Activated T-helper 1 cell treated with anti-CD3 and anti-CD28 coated beads, Interleukin-12 subunit alpha, Interleukin-12 subunit beta, Interleukin-2, Interleukin-4 antibody, amounts not matched to agents 30 ng/mL and 10 ng/mL and 1 ng/mL, durations not matched to agents 14 hours and 24 hours and 36 hours (primary cell): ENCODE measurements at regions not wholly inside any gene's neighbourhood (a gene's known extent, or its start where the extent isn't known, plus 50 kb on each side); places are given as distances from the start of the nearest gene placed in this dataset.

ENCODE experiments used
- DNase-seq: peaks from one replicate; pipeline ENCODE4 v3.0.0; 2021; ENCODE audit warnings: low spot score
- H3K27ac Mint-ChIP-seq: one replicate; pipeline ENCODE4 v1.8.0; 2021; ENCODE audit warnings: mild to moderate bottlenecking, mixed read lengths
- H3K27me3 Mint-ChIP-seq: one replicate; pipeline ENCODE4 v1.8.0; 2022; ENCODE audit warnings: mild to moderate bottlenecking, moderate library complexity, mixed read lengths; ENCODE audit not compliant: insufficient read depth
- H3K36me3 Mint-ChIP-seq: one replicate; pipeline ENCODE4 v1.8.0; 2021; ENCODE audit warnings: low read depth, mixed read lengths
- H3K4me1 Mint-ChIP-seq: one replicate; pipeline ENCODE4 v1.8.0; 2021; ENCODE audit warnings: low read depth, mixed read lengths
- H3K4me3 Mint-ChIP-seq: one replicate; pipeline ENCODE4 v1.8.0; 2021; ENCODE audit warnings: mild to moderate bottlenecking, moderate library complexity, mixed read lengths
- H3K9me3 Mint-ChIP-seq: one replicate; pipeline ENCODE4 v1.8.0; 2021; ENCODE audit warnings: mixed read lengths
- intact Hi-C: fragments of 100-400 bp; cut with micrococcal nuclease; formaldehyde crosslinking; loops from one replicate; pipeline ENCODE4 v1.15.1; 2024

DNA sequence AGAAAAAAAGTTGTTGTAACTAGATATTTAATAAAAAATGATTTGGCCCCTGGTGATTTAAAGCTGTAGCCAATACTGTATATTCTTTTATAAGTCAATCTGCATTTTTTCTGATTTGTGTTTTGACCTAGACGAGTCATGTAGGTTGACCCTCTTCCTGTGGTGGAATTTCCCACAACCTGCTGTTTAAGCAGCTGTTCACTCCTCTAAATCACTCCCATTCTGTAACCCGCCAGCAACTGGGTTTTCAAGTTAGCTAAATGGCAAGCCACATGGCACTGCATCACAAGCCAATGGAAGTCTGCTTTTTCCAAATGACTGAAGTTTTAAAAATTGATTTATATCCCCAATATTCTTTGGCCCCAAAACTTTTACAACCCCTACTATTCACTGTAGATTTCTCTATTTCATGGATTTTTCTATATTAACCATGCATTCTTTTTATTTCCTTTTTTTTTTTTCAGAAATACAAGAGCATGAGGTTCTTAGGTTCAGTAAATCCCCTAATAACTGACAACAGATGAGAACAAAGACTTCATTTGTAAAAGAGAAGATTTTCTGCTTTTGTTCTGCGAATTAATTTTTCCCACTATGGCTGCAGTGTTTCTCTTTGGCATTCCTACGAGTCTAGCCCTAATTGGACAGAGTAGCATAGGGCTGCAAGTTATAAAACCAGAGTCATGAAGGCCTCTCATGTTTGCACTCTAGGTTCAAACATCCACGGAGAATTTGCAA, 184.5 kb upstream of the TLE4 start:
- Mint-ChIP-seq H3K9me3 (no peaks in the 10 kb centered on the region), H3K27ac (no peak overlapping the region), H3K4me1 (no peaks in the 10 kb centered on the region), H3K4me3 (no peak overlapping the region), H3K27me3 (peaks cover 2% of the 10 kb centered on the region), H3K36me3 (no peaks in the 10 kb centered on the region)
- no peak for DNase-seq
- intact Hi-C loops: no loop called here

DNA sequence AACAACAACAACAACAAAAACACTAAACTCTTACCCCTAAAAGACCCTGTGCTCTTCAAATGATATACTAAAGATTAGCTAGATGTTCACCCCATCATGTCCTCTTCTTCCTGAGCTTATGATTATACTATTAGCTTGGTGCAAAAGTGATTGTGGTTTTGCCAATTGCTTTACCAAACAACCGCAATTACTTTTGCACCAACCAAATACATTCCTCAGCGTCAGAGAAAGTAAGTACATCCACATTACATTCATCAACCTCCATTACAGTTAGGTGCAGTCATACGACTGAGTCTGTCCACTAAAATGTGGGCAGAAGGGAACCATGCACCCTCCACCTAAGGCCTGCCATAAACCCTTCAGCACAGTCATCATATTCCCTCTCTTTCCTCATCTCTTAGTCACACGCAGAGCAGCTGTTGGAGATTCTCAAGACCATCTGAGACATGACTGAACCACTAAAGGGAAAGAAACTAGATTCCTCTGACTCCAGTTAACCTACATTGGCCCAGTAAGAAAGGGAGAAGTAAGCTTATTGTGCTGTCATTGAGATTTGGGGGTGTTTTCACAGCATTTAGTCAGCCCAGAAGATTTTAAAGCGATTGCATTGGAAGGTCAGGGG, 181.6 kb upstream of the TLE4 start:
- Mint-ChIP-seq H3K27me3 (peaks cover under 1% of the 10 kb centered on the region), H3K27ac (no peak overlapping the region), H3K4me3 (no peak overlapping the region), H3K4me1 (no peaks in the 10 kb centered on the region), H3K9me3 (no peaks in the 10 kb centered on the region), H3K36me3 (no peaks in the 10 kb centered on the region)
- intact Hi-C loops: no loop called here
- no peak for DNase-seq

DNA sequence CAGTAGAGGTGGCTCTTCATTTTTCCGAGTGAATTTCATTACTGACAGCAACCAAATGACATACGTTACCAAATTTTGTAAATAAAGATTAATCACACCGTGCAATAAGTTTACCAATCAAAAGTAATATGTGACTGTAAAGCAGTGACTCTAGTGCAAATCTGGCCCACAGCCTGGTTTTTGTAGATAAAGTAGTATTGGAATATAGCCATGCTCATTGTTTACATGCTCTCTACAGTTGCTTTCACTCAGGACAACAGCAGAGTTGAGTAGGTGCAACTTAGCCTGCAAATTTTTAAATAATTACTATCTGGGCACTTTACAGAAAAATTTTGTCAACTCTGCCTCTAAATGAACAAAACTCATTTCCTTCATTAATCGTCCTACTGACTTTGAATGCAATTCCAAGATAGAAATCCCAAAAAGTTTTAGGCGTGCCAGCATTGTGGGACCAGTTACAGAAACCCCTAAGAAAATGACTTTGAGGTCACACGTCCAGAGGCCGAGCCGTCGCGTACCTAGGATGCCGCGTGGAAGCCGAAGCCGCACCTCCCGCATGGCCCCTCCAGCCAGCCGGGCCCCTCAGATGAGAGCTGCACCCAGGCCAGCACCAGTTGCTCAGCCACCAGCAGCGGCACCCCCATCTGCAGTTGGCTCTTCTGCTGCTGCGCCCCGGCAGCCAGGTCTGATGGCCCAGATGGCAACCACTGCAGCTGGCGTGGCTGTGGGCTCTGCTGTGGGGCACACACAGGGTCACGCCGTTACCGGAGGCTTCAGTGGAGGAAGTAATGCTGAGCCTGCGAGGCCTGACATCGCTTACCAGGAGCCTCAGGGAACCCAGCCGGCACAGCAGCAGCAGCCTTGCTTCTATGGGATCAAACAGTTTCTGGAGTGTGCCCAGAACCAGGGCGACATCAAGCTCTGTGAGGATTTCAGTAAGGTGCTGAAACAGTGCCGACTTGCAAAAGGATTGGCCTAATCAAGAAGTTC, 180.7 kb upstream of the TLE4 start:
- no peak for DNase-seq
- no peaks in the 10 kb centered on the region for H3K36me3 Mint-ChIP-seq
- intact Hi-C loops: no loop called here
- H3K4me3 Mint-ChIP-seq: no peak overlapping the region
- H3K4me1 Mint-ChIP-seq: no peaks in the 10 kb centered on the region
- H3K27ac Mint-ChIP-seq: no peak overlapping the region
- no peaks in the 10 kb centered on the region for H3K9me3 Mint-ChIP-seq
- H3K27me3 Mint-ChIP-seq: no peaks in the 10 kb centered on the region

- Mint-ChIP-seq H3K27me3 (no peaks in the 10 kb centered on the region), H3K27ac (no peak overlapping the region), H3K9me3 (no peaks in the 10 kb centered on the region), H3K4me1 (no peaks in the 10 kb centered on the region), H3K4me3 (no peak overlapping the region), H3K36me3 (no peaks in the 10 kb centered on the region)
- intact Hi-C loops: no loop called here
- DNase-seq: no peak
Observed at GRCh38 chr9:79395228-79395627, 176.5 kb upstream of the TLE4 start.

DNA sequence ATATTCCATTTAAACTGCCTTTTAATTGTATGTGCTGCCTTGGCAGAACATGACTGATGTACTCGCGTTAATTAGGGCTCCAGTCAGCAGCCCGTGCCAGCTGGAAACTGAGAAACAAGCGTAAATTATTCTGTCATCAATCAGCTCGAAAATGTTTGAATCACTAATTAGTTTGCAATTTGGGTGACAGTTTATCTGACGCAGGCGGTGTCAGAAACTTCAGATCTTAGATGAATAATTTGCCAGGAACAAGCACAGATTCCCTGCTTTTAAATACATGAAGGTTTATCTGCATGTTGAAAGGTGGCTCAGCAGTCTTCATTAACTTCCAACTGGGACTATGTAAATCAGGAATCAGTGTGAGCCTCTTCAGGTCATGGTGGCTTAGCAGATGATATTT, 176.0 kb upstream of the TLE4 start:
- H3K36me3 Mint-ChIP-seq: no peaks in the 10 kb centered on the region

DNA sequence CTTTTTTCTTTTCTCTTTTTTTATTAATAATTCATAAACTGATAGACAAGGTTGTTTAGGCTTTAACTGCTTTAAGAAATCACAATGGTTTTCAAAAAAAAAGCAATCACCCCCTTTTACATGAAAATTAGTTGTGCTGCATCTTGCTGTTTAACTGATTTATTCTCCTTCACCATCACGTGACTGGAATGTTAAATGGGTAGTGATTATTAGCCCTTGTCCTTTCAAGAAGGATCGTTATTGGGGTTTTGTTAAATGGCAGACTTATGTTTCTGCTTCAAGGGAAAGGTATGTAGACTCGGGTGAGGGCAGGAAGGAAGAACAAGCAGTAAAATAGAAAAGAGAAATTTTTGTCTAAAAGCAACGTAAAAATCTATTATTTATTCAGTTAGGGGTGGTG, 175.6 kb upstream of the TLE4 start:
- H3K4me3 Mint-ChIP-seq: no peak overlapping the region
- H3K27ac Mint-ChIP-seq: no peak overlapping the region
- no peaks in the 10 kb centered on the region for H3K36me3 Mint-ChIP-seq
- no peaks in the 10 kb centered on the region for H3K27me3 Mint-ChIP-seq
- no peaks in the 10 kb centered on the region for H3K4me1 Mint-ChIP-seq
- no peaks in the 10 kb centered on the region for H3K9me3 Mint-ChIP-seq
- intact Hi-C loops: no loop called here
- no peak for DNase-seq

More for the DNA sequence above, 176.0 kb upstream of the TLE4 start:
- H3K27ac Mint-ChIP-seq: no peak overlapping the region
- no peak overlapping the region for H3K4me3 Mint-ChIP-seq
- no peak for DNase-seq
- no peaks in the 10 kb centered on the region for H3K9me3 Mint-ChIP-seq
- intact Hi-C loops: no loop called here
- H3K27me3 Mint-ChIP-seq: no peaks in the 10 kb centered on the region
- H3K4me1 Mint-ChIP-seq: no peaks in the 10 kb centered on the region

- intact Hi-C loops: no loop called here
- Mint-ChIP-seq H3K27ac (no peak overlapping the region), H3K27me3 (no peaks in the 10 kb centered on the region), H3K36me3 (no peaks in the 10 kb centered on the region), H3K4me1 (no peaks in the 10 kb centered on the region), H3K9me3 (no peaks in the 10 kb centered on the region), H3K4me3 (no peak overlapping the region)
- no peak for DNase-seq
Observed at GRCh38 chr9:79403495-79403894, 168.3 kb upstream of the TLE4 start.

DNA sequence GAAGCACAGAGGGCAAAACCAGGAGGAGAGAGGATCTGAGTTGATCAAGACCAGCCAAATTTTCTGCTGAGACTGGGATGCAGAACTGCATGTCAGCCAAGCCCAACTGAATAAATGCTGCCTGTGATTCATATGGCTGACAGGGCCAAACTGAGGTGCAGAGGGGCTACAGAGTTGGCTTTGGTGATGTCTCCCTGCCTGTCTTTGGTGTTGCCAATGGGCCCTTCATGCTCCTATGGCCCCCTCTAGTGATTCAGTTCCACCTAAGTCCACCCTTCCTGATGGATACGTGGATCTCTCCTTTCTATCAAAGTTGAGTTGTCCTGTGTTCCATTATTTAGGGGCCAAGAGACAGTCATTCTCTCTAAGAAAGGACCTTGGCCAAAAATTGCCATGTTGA, 163.6 kb upstream of the TLE4 start:
- Mint-ChIP-seq H3K4me3 (no peak overlapping the region), H3K27ac (no peak overlapping the region), H3K4me1 (no peaks in the 10 kb centered on the region), H3K27me3 (peaks cover 4% of the 10 kb centered on the region), H3K9me3 (no peaks in the 10 kb centered on the region), H3K36me3 (no peaks in the 10 kb centered on the region)
- no peak for DNase-seq
- intact Hi-C loops: no loop called here

GRCh38 chr9:79408617-79409016, 163.1 kb upstream of the TLE4 start:
- Mint-ChIP-seq H3K36me3 (no peaks in the 10 kb centered on the region), H3K27ac (no peak overlapping the region), H3K9me3 (no peaks in the 10 kb centered on the region), H3K4me3 (no peak overlapping the region), H3K4me1 (no peaks in the 10 kb centered on the region), H3K27me3 (peaks cover 4% of the 10 kb centered on the region)
- DNase-seq: no peak
- intact Hi-C loops: no loop called here

DNA sequence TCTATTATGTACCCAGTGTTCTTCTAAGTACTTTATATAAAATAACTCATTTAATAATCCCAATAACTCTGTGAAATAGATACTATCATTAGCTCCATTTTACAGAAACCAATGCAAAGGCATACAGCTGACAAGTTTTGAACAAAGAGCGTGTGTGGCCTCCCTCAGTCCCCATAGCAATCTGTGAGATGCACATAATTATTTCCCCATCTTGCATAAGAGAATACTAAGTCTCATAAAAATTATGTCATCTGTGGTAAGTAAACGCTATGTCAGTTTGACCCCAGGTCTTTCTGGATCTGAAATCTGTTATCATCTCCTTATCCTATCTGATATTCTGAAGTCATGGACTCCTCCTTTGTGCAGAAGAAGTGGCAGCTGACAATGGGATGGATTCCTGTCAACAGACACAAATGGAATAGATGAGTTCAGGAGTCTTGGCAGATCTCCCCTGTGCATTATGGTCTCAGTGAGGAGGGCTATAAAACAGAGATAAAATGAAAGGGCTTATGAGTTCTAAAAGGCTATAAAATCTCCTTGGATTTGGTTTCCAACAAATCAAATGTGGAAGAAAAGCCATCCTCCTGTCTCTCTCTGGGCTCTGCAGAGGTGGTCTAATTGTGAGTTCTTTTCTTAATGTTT, 162.5 kb upstream of the TLE4 start:
- DNase-seq: no peak
- Mint-ChIP-seq H3K9me3 (no peaks in the 10 kb centered on the region), H3K4me1 (no peaks in the 10 kb centered on the region), H3K27me3 (peaks cover 4% of the 10 kb centered on the region), H3K27ac (no peak overlapping the region), H3K36me3 (no peaks in the 10 kb centered on the region), H3K4me3 (no peak overlapping the region)
- intact Hi-C loops: no loop called here

GRCh38 chr9:79425840-79426239, 145.9 kb upstream of the TLE4 start:
- H3K27ac Mint-ChIP-seq: no peak overlapping the region
- intact Hi-C loops: no loop called here
- no peak overlapping the region for H3K4me3 Mint-ChIP-seq
- no peaks in the 10 kb centered on the region for H3K36me3 Mint-ChIP-seq
- no peaks in the 10 kb centered on the region for H3K4me1 Mint-ChIP-seq
- H3K27me3 Mint-ChIP-seq: no peaks in the 10 kb centered on the region
- peaks cover 16% of the 10 kb centered on the region for H3K9me3 Mint-ChIP-seq
- DNase-seq: no peak

DNA sequence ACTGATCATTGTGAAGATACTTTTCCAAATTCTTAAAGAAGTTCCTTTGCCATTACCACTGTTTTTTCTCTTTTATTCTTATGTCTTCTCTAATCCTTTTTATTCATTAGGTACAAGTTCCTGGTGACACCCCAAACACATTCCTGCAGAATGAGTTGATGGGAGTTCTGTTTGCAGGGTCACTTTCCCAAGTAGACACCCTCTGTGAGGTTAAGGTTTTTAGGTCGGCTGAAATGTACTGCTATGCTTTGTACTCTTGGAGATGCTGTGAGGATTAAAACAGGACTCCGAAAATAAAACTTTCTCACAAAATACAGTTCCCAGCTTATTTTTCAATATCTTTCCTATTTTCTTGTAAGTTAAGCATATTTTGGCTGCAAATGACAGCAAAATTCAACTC, 143.3 kb upstream of the TLE4 start:
- Mint-ChIP-seq H3K36me3 (no peaks in the 10 kb centered on the region), H3K27ac (no peak overlapping the region), H3K9me3 (peaks cover 9% of the 10 kb centered on the region), H3K27me3 (no peaks in the 10 kb centered on the region), H3K4me3 (no peak overlapping the region), H3K4me1 (no peaks in the 10 kb centered on the region)
- intact Hi-C loops: no loop called here
- DNase-seq: no peak

GRCh38 chr9:79430619-79431018, 141.1 kb upstream of the TLE4 start:
- no peaks in the 10 kb centered on the region for H3K4me1 Mint-ChIP-seq
- H3K36me3 Mint-ChIP-seq: no peaks in the 10 kb centered on the region
- no peaks in the 10 kb centered on the region for H3K27me3 Mint-ChIP-seq
- no peak overlapping the region for H3K27ac Mint-ChIP-seq
- H3K4me3 Mint-ChIP-seq: no peak overlapping the region
- DNase-seq: no peak
- intact Hi-C loops: no loop called here
- H3K9me3 Mint-ChIP-seq: peaks cover 7% of the 10 kb centered on the region
